ENCODE measurements at regions not wholly inside any gene's neighbourhood (a gene's known extent, or its start where the extent isn't known, plus 50 kb on each side); places are given as distances from the start of the nearest gene placed in this dataset.

DNA sequence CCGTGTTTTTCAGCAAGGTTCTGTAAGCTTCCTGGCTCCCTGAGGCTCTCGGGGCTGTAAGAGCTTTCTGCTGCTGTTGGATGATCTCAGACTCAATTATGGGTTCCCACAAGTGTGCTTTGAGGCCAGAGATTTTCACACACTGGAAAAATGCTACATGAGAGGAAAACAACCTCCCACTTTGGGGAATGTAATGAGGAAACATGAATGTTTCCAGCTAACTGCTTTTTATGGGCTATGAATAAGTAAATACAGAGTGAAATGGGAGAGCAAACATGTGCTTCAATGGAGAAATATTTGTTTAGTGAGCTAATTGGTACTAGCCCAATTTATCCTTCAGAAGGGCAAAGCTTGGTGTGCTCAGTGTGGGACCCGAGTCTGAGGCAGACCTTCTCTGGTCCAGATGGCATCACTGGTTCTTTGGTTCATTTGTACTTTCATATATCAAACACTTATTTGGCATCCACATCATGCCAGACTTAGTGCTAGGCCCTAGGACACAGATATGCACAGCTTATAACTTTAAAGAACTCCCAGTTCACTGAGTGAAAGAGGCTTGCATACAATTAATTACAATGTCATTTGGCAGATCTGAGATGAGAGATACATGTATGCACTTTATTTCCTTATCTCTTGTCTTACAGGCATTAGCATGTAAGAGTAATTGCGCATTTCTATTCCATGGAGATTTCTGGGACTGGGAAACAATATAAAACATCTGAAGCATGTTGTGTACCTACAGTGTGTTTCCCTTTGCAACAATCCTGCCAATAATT lies 248.8 kb downstream of the RDH14 start:
- H3K36me3 ChIP-seq (replicated peaks in 1 of 2; ENCODE audit: insufficient read depth in 1 of 2, low read depth in 2 of 2) = no peaks in the 10 kb centered on the region
- 34% methylated on average over 4 of the region's 4 CpGs for WGBS, 2 donors
- peaks cover 0 to 5% (median 0%) of the 10 kb centered on the region in 3 donors for H3K9me3 ChIP-seq
- DNase-seq (peak in 1 of 4 donors; percentile 14), ATAC-seq (peak; percentile 86)
- intact Hi-C loops (cut with DNase I) = no loop called here
- TF ChIP-seq POLR2A (IDR thresholded peaks at IDR 0.05) = peak; percentile 16 to 73 (median 49)
- TF ChIP-seq, protein P1, sequence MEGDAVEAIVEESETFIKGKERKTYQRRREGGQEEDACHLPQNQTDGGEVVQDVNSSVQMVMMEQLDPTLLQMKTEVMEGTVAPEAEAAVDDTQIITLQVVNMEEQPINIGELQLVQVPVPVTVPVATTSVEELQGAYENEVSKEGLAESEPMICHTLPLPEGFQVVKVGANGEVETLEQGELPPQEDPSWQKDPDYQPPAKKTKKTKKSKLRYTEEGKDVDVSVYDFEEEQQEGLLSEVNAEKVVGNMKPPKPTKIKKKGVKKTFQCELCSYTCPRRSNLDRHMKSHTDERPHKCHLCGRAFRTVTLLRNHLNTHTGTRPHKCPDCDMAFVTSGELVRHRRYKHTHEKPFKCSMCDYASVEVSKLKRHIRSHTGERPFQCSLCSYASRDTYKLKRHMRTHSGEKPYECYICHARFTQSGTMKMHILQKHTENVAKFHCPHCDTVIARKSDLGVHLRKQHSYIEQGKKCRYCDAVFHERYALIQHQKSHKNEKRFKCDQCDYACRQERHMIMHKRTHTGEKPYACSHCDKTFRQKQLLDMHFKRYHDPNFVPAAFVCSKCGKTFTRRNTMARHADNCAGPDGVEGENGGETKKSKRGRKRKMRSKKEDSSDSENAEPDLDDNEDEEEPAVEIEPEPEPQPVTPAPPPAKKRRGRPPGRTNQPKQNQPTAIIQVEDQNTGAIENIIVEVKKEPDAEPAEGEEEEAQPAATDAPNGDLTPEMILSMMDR (IDR thresholded peaks at IDR 0.05) = no peak
- H3K4me1 ChIP-seq = peaks cover 3% of the 10 kb centered on the region
- no peaks in the 10 kb centered on the region for H3K27me3 ChIP-seq
- H3K27ac ChIP-seq = peak overlapping the region; percentile 39 to 76 (median 66)
- H3K4me3 ChIP-seq = no peak overlapping the region

DNA sequence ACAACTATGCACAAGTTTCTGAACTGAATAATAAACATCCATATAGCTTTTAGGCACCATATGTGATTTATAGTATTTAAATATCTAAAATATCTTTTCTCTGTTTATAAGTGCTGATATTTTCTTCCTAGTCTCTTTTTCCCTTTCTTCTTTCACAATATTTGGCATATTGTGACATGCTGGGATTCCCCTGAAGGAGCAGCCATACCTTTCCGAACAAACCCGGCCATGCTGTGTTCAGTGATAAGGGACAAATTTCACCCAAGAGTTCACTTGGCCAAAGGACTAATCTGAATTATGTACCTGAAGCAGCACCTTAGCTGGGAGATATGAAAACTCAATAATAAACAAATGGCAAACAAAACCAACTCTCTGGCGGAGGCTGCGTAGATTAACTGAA lies 250.8 kb downstream of the RDH14 start:
- Histone ChIP-seq H3K9me3 (peaks cover 0 to 5% (median 0%) of the 10 kb centered on the region in 3 donors), H3K27ac (peak overlapping the region; percentile 26 to 76 (median 66)), H3K4me1 (peaks cover 3% of the 10 kb centered on the region), H3K27me3 (no peaks in the 10 kb centered on the region), H3K4me3 (no peak overlapping the region), H3K36me3 (replicated peaks in 1 of 2; ENCODE audit: insufficient read depth in 1 of 2, low read depth in 2 of 2) (no peaks in the 10 kb centered on the region)
- DNase-seq = no peak
- 73 to 75% methylated on average over 4 of the region's 4 CpGs for WGBS, 2 donors
- no peak for TF ChIP-seq POLR2A (IDR thresholded peaks at IDR 0.05)
- TF ChIP-seq, protein P1 (IDR thresholded peaks at IDR 0.05) = no peak
- intact Hi-C loops (cut with DNase I) = no loop called here
- no peak for ATAC-seq

DNA sequence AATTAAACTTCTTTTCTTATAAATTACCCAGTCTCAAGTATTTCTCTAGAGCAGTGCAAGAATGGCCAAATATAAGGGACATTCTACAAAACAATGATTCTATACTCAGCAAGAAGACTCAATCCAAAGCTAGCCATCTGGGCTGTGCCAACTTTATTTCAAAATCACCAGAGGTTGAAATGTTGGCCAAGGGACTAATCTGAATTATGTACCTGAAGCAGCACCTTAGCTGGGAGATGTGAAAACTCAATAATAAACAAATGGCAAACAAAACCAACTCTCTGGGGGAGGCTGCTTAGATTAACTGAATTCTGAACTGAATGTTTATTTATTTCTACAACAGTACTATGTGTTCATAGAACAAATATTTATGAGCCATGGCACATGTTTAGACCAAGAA lies 251.3 kb downstream of the RDH14 start:
- Histone ChIP-seq H3K36me3 (replicated peaks in 1 of 2; ENCODE audit: insufficient read depth in 1 of 2, low read depth in 2 of 2) (no peaks in the 10 kb centered on the region), H3K9me3 (peaks cover 0 to 5% (median 0%) of the 10 kb centered on the region in 3 donors), H3K4me3 (no peak overlapping the region), H3K27me3 (no peaks in the 10 kb centered on the region), H3K27ac (peak overlapping the region in 3 of 4 donors; percentile 66 to 76 (median 67)), H3K4me1 (peaks cover 3% of the 10 kb centered on the region)
- ATAC-seq (no peak), DNase-seq (no peak)
- TF ChIP-seq POLR2A (IDR thresholded peaks at IDR 0.05) = no peak
- TF ChIP-seq, protein P1 (IDR thresholded peaks at IDR 0.05) = no peak
- intact Hi-C loops (cut with DNase I) = no loop called here

DNA sequence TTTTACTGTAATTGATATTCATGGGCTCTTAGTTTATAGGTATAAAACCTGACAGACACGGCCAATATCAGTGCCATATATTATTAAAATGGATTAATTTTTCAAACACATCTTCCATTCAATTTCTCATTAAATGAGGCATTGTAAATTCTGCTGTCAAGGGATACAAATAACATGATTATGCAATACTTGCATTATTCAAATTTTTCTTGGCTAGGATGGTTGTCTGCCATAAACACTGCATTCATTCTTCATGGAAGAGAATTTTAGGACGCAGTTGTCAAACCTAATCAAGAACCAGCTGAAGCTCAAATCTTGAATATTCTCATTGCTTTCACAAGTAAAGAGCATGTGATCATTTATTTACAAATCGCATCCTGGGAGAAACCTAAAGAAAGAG lies 255.6 kb downstream of the RDH14 start:
- WGBS, 2 donors = 54 to 60% methylated on average over 3 of the region's 3 CpGs
- Histone ChIP-seq H3K4me1 (peaks cover 7% of the 10 kb centered on the region), H3K4me3 (no peak overlapping the region), H3K36me3 (replicated peaks in 1 of 2; ENCODE audit: insufficient read depth in 1 of 2, low read depth in 2 of 2) (no peaks in the 10 kb centered on the region), H3K9me3 (no peaks in the 10 kb centered on the region), H3K27me3 (no peaks in the 10 kb centered on the region), H3K27ac (no peak overlapping the region)
- intact Hi-C loops (cut with DNase I) = no loop called here
- TF ChIP-seq POLR2A (IDR thresholded peaks at IDR 0.05) = no peak
- TF ChIP-seq, protein P1 (IDR thresholded peaks at IDR 0.05) = no peak
- no peak for ATAC-seq
- DNase-seq = no peak
